ENCODE measurements at regions not wholly inside any gene's neighbourhood (a gene's known extent, or its start where the extent isn't known, plus 50 kb on each side); places are given as distances from the start of the nearest gene placed in this dataset.

GRCh38 chr7:46344533-46344932, 423.5 kb upstream of the IGFBP3 start:
- CTCF ChIA-PET: interaction anchor here (0.6 kb wide), 1 partner anchor 422 kb away, joined by 3 read pairs; no protein-coding TSS in a partner anchor
- no peak for TF ChIP-seq CTCF (conservative IDR thresholded peaks at IDR 0.05; ENCODE audit: low read depth)
- DNase-seq (ENCODE audit: low spot score): no peak
- no peak overlapping the region for H3K27ac ChIP-seq
- POLR2A ChIA-PET (ENCODE audit: low non-redundant PET): no interaction called here

DNA sequence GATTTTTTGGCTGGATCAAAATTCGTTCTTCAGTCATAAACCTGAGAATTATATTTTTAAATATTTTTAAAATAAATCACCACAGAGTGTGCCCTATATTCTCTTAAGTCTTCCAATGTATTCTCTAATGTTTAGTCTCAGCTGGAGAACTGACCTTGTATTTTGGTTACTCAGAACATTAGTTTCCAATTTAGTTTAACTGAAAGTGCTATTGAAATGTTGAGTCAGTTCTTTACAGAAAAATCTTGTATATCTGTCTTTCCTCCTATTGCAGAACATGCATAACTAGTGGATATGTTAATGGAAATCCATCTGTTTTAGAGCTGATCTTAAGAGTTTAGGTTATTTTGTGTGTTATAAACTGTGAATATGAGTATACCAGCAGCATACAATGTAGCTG, 422.7 kb upstream of the IGFBP3 start:
- no peak overlapping the region for H3K27ac ChIP-seq
- no peak for DNase-seq (ENCODE audit: low spot score)
- ChIA-PET POLR2A (ENCODE audit: low non-redundant PET) (no interaction called here), CTCF (no interaction called here)
- TF ChIP-seq CTCF (conservative IDR thresholded peaks at IDR 0.05; ENCODE audit: low read depth): no peak

GRCh38 chr7:46322937-46323336, 401.9 kb upstream of the IGFBP3 start:
- ChIA-PET CTCF (interaction anchor here (0.6 kb wide), 1 partner anchor 14 kb away, joined by 4 read pairs; no protein-coding TSS in a partner anchor), POLR2A (ENCODE audit: low non-redundant PET) (no interaction called here)
- no peak overlapping the region for H3K27ac ChIP-seq
- no peak for DNase-seq (ENCODE audit: low spot score)
- TF ChIP-seq CTCF (conservative IDR thresholded peaks at IDR 0.05; ENCODE audit: low read depth): no peak

- no peak for DNase-seq (ENCODE audit: low spot score)
- ChIA-PET CTCF (interaction anchor here (0.6 to 0.7 kb wide), 2 partner anchors 191 to 295 kb away, joined by 3 to 8 read pairs; no protein-coding TSS in a partner anchor), POLR2A (ENCODE audit: low non-redundant PET) (no interaction called here)
- no peak for TF ChIP-seq CTCF (conservative IDR thresholded peaks at IDR 0.05; ENCODE audit: low read depth)
- no peak overlapping the region for H3K27ac ChIP-seq
Observed at GRCh38 chr7:46321556-46322205, 400.6 kb upstream of the IGFBP3 start.

- TF ChIP-seq CTCF (conservative IDR thresholded peaks at IDR 0.05; ENCODE audit: low read depth): no peak
- ChIA-PET POLR2A (ENCODE audit: low non-redundant PET) (no interaction called here), CTCF (no interaction called here)
- DNase-seq (ENCODE audit: low spot score): no peak
- H3K27ac ChIP-seq: no peak overlapping the region
Observed at GRCh38 chr7:46320956-46321355, 399.9 kb upstream of the IGFBP3 start.

- no peak for TF ChIP-seq CTCF (conservative IDR thresholded peaks at IDR 0.05; ENCODE audit: low read depth)
- no peak overlapping the region for H3K27ac ChIP-seq
- CTCF ChIA-PET: no interaction called here
- no peak for DNase-seq (ENCODE audit: low spot score)
- POLR2A ChIA-PET (ENCODE audit: low non-redundant PET): no interaction called here
Observed at GRCh38 chr7:46319841-46320240, 398.8 kb upstream of the IGFBP3 start.

Measured in RWPE1 (cell line).